Testis (tissue), 2 donors: ENCODE measurements at regions not wholly inside any gene's neighbourhood (a gene's known extent, or its start where the extent isn't known, plus 50 kb on each side); places are given as distances from the start of the nearest gene placed in this dataset.
"Not testable (repeated sequence)": the region's sequence is repeated elsewhere in the genome, so short reads cannot be mapped to it uniquely, and the experiment has no call there.

ENCODE experiments used
- DNase-seq: peaks from one replicate; pipeline ENCODE4 v3.0.0-alpha.2; 2019
- H3K27ac ChIP-seq, 2 donors: fragments of 200-600 bp; sonication (generic); one replicate each; pipeline ENCODE4 v1.5.1; 2019
- H3K27me3 ChIP-seq: fragments of 200-600 bp; sonication (generic); one replicate; pipeline ENCODE4 v1.5.1; 2019
- H3K36me3 ChIP-seq: fragments of 200-600 bp; sonication (generic); one replicate; pipeline ENCODE4 v1.5.1; 2017; ENCODE audit warnings: low read depth; ENCODE audit errors: missing control alignments
- H3K4me1 ChIP-seq: fragments of 200-600 bp; sonication (generic); one replicate; pipeline ENCODE4 v1.5.1; 2019
- H3K4me3 ChIP-seq, 2 donors: fragments of 200-600 bp; sonication (generic); one replicate each; pipeline ENCODE4 v1.5.1; 2017 to 2019
- H3K9me3 ChIP-seq: fragments of 200-600 bp; sonication (generic); one replicate; pipeline ENCODE4 v1.5.1; 2017
- CTCF ChIP-seq, 3 experiments: fragments of 450-650 bp in 2 of 3; fragments of 200-600 bp in 1 of 3; sonication (generic) in 1 of 3; IDR thresholded peaks; one replicate each; pipeline ENCODE4 v1.5.1; 2016 to 2019; ENCODE audit warnings: antibody characterized with exemption in 3 of 3, mild to moderate bottlenecking in 2 of 3, moderate library complexity in 1 of 3
- POLR2A ChIP-seq: fragments of 450-650 bp; IDR thresholded peaks from one replicate; pipeline ENCODE4 v1.6.1; 2017; ENCODE audit warnings: antibody characterized with exemption, mild to moderate bottlenecking, moderate library complexity
- WGBS, 2 donors: methylation state at CpG; one replicate each; pipeline ENCODE4 v1.1.5; 2018; 5-methylcytosine and 5-hydroxymethylcytosine counted together
- intact Hi-C: fragments of 100-400 bp; cut with DNase I; formaldehyde crosslinking; loops from one replicate; pipeline ENCODE4 v1.15.1; 2023; ENCODE audit warnings: low total_unique reads

DNA sequence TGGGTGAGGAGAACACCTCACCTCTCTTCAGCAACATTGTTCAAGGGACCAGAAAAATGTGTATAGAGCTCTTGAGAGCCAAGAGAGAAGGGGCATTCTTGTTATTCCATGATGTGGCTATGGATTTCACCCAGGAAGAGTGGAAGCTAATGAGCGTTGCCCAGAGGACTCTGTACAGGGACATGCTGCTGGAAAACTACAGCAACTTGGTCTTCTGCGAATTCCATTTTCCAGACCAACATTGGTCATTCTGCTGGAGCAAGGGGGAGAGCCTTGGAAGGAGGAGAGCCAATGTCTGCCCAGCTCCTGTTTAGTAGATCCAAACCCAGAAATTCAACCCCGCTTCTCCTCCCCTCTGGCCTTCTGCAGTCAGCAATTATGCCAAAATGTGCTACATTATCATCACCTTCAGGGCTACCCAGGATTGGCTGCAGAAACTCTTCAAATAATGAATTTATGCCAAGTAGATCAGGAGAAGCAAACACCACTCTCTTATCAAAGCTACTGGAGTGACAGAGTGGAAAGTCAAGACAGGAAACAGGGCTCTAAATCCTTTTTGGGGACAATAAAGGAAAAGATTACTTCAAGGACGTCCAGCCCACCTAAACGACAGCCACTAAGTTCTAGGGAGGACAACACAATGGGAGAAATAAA lies 707.5 kb upstream of the LUZP2 start:
- no peak overlapping the region for H3K27ac ChIP-seq
- no peak overlapping the region for H3K4me3 ChIP-seq
- no peaks in the 10 kb centered on the region for H3K9me3 ChIP-seq
- no peak for DNase-seq
- H3K4me1 ChIP-seq = no peaks in the 10 kb centered on the region
- H3K36me3 ChIP-seq = no peaks in the 10 kb centered on the region
- TF ChIP-seq POLR2A (no peak), CTCF (IDR thresholded peaks at IDR 0.05) (no peak)
- intact Hi-C loops = no loop called here
- WGBS, 2 donors = 64 to 77% methylated on average over 5 of the region's 5 CpGs
- no peaks in the 10 kb centered on the region for H3K27me3 ChIP-seq

DNA sequence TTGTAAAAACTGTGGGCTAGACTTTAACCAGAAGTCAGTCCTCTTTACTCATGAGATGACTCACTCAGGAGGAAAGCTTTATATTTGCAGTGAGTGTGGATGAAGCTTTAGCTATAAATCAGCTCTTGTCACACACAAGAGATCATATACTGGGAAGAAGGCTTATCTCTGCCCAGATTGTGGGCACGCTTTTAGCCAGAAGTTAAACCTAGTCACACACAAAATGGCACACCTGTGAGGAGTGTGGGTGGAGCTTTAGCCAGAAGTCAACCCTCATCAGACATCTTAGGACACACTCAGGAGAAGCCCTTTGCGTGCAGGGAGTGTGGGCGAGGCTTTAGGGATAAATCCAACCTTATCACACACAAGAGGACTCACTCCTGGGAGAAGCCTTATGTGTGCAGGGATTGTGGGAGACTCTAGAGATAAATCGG lies 706.9 kb upstream of the LUZP2 start:
- H3K4me1 ChIP-seq = no peaks in the 10 kb centered on the region
- no peak overlapping the region for H3K27ac ChIP-seq
- no peaks in the 10 kb centered on the region for H3K27me3 ChIP-seq
- no peak for DNase-seq
- TF ChIP-seq POLR2A = no peak
- no peak for TF ChIP-seq CTCF (IDR thresholded peaks at IDR 0.05)
- H3K9me3 ChIP-seq = no peaks in the 10 kb centered on the region
- no peaks in the 10 kb centered on the region for H3K36me3 ChIP-seq
- H3K4me3 ChIP-seq = no peak overlapping the region
- WGBS, 2 donors = 72 to 79% methylated on average over 4 of the region's 4 CpGs
- intact Hi-C loops = no loop called here

- TF ChIP-seq POLR2A (no peak), CTCF (IDR thresholded peaks at IDR 0.05) (no peak)
- no peak overlapping the region for H3K4me3 ChIP-seq
- no peak overlapping the region for H3K27ac ChIP-seq
- no peaks in the 10 kb centered on the region for H3K9me3 ChIP-seq
- DNase-seq = no peak
- intact Hi-C loops = no loop called here
- H3K27me3 ChIP-seq = no peaks in the 10 kb centered on the region
- 76 to 80% methylated on average over 3 of the region's 3 CpGs for WGBS, 2 donors
- H3K36me3 ChIP-seq = no peaks in the 10 kb centered on the region
- no peaks in the 10 kb centered on the region for H3K4me1 ChIP-seq
These were observed 699.0 kb upstream of the LUZP2 start for GRCh38 chr11:23797624-23798419.

DNA sequence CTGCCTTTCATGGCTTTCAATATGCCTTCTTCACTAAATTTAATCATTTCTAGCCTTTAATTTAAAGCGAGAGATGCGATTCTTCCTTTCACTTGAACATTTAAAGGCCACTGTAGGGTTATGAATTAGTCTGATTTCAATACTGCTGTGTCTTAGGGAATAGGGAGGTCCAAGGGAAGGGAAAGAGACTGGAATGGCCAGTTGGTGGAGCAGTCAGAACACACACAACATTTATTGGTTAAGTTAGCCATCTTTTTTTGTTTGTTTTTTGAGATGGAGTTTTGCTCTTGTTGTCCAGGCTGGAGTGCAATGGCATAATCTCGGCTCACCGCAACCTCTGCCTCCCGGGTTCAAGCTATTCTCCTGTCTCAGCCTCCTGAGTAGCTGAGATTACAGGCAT lies 662.5 kb upstream of the LUZP2 start:
- H3K36me3 ChIP-seq, intact Hi-C loops, H3K27me3 ChIP-seq, H3K27ac ChIP-seq, DNase-seq, H3K4me3 ChIP-seq, H3K9me3 ChIP-seq, H3K4me1 ChIP-seq: not testable (repeated sequence)
- WGBS, 2 donors = 96 to 97% methylated on average over 5 of the region's 5 CpGs

DNA sequence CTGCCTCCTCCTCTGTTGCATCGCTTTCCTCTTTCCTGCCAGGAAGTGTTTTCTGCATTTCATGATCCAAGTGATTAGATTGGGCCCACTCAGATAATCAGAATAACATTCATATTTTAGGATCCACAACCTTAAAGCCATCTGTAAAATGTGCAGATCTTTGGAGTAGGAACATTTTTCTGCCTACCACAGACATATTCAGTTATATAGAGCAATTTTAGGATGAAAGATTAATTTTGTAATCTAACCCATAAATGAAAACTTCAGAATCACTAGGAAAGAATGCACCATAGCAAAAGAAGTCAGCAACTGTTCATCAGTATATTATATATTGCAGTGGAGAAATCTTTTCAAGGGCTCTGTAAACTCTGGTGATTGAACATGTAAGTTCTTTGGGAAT lies 659.9 kb upstream of the LUZP2 start:
- WGBS, 2 donors = 81 to 95% methylated on average over 1 of the region's 1 CpG
- Histone ChIP-seq H3K27me3 (no peaks in the 10 kb centered on the region), H3K27ac (no peak overlapping the region), H3K4me1 (no peaks in the 10 kb centered on the region), H3K4me3 (no peak overlapping the region), H3K36me3 (no peaks in the 10 kb centered on the region), H3K9me3 (no peaks in the 10 kb centered on the region)
- TF ChIP-seq POLR2A = no peak
- DNase-seq = no peak
- intact Hi-C loops = no loop called here
